Head of caudate nucleus (tissue), 42 donors: ENCODE measurements at regions not wholly inside any gene's neighbourhood (a gene's known extent, or its start where the extent isn't known, plus 50 kb on each side); places are given as distances from the start of the nearest gene placed in this dataset.
A peak's percentile ranks its signal among the peaks of the same experiment; 100 is the strongest.

Experiments
- DNase-seq, 42 donors: peaks; one replicate each; pipeline versions ENCODE4 v3.0.0 to v3.0.0-alpha.2; 2020 to 2021; ENCODE audit warnings: mixed read lengths in 7 of 42
- intact Hi-C: fragments of 100-400 bp; cut with DNase I; formaldehyde crosslinking; loops from one replicate; pipeline ENCODE4 v1.15.0; 2022

- intact Hi-C loops = no loop called here
- DNase-seq = no peak
These were observed 173.0 kb downstream of the OLFM1 start for GRCh38 chr9:135260221-135261180.

GRCh38 chr9:135262248-135262647 lies 174.8 kb downstream of the OLFM1 start:
- intact Hi-C loops = no loop called here
- no peak for DNase-seq

GRCh38 chr9:135263511-135263910 lies 176.0 kb downstream of the OLFM1 start:
- DNase-seq = no peak
- intact Hi-C loops = no loop called here

- DNase-seq = no peak
- intact Hi-C loops = no loop called here
These were observed 178.5 kb downstream of the OLFM1 start for GRCh38 chr9:135265931-135266330.

GRCh38 chr9:135267191-135267809 lies 179.8 kb downstream of the OLFM1 start:
- DNase-seq = no peak
- intact Hi-C loops = no loop called here

- intact Hi-C loops = no loop called here
- no peak for DNase-seq
These were observed 180.6 kb downstream of the OLFM1 start for GRCh38 chr9:135268031-135268430.

- DNase-seq = no peak
- intact Hi-C loops = no loop called here
These were observed 181.5 kb downstream of the OLFM1 start for GRCh38 chr9:135268981-135269380.

DNA sequence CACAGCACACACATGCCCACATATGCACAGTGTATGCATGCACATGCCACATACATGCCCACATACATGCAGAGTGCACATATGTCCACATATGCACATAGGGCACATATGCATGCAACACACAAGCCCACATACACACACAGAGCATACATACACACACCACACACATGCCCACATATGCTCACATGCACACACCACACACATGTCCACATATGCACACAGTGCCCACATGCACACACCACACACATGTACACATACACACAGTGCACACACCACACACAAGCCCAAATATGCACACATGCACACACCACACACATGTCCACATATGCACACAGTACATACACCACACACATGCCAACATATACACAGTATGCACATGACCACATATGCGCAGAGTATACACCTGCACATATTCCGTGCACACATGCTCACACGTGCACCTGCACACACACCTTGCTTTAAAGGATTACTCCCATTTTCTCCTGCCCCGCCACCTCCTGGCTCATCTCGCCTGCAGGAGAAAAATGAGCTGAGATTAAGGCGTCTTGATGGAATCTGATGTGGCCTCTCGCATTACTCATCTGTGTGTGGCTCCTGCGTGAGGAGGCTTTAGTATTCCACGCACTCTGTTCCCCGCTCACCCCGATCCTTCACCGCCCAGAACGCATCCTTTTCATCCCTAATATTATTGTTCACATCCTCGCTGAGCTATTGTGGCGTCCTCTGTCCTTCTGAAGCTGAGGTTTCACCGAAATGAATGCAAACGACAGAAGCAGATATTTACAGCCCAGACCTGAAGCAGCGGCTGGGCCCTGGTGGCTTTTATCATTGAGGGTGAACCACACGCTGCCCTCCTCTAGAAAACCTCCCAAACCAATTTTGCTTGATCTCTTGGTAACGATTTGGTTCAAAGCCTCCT lies 182.7 kb downstream of the OLFM1 start:
- peak in 40 of 42 donors; percentile 20 to 85 (median 58) for DNase-seq

GRCh38 chr9:135271425-135271824 lies 184.0 kb downstream of the OLFM1 start:
- no peak for DNase-seq
- intact Hi-C loops = no loop called here

More for the DNA sequence above, 182.7 kb downstream of the OLFM1 start:
- intact Hi-C loops = no loop called here

- no peak for DNase-seq
- intact Hi-C loops = no loop called here
These were observed 185.1 kb downstream of the OLFM1 start for GRCh38 chr9:135272608-135273007.

DNA sequence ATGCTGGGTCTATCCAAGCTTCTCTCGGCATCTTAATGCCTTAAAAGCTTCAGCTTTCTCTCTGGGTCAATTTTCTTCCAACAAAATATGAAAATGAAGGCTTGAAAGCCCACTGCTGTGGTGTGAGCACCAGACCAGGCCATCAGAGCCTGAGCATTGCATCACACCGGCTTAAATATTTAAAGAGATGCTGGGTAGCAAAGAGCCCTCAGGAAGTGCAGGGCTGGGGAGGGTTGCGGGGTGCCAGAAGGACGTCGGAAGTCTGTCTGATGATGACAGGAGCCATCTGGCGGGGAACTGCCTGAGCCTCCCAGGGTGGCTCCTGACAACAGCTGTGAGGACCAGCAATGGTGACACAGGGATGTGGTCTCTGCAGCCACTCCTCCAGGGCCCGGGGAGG lies 185.5 kb downstream of the OLFM1 start:
- intact Hi-C loops = no loop called here
- DNase-seq = no peak

DNA sequence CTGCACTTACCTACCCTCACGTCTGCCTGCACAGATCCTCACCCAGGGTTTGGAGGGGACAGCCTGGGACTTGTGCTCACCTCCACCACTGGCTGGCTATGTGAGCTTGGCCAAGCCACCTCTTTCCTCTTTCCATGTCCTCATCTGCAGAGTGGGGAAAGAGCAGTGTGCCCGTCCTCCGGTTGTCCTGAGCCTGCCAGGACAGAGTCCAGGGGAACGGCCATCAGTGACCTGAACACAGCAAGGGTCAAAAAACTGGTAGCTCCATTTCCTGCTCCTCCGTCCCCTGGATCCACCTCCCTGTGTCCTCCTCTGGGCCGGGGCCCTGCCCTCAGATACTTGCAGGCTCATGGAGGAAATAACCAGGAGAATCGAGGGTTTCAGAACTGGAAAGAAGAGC lies 187.7 kb downstream of the OLFM1 start:
- intact Hi-C loops = no loop called here
- DNase-seq = no peak

GRCh38 chr9:135275571-135276289 lies 188.3 kb downstream of the OLFM1 start:
- DNase-seq = peak in 27 of 42 donors; percentile 15 to 64 (median 36)

GRCh38 chr9:135277219-135278201 lies 190.0 kb downstream of the OLFM1 start:
- intact Hi-C loops = no loop called here
- DNase-seq = peak in 30 of 42 donors; percentile 17 to 77 (median 46)

More at GRCh38 chr9:135275571-135276289, 188.3 kb downstream of the OLFM1 start:
- intact Hi-C loops = no loop called here

- no peak for DNase-seq
- intact Hi-C loops = no loop called here
These were observed 191.1 kb downstream of the OLFM1 start for GRCh38 chr9:135278586-135278985.

DNA sequence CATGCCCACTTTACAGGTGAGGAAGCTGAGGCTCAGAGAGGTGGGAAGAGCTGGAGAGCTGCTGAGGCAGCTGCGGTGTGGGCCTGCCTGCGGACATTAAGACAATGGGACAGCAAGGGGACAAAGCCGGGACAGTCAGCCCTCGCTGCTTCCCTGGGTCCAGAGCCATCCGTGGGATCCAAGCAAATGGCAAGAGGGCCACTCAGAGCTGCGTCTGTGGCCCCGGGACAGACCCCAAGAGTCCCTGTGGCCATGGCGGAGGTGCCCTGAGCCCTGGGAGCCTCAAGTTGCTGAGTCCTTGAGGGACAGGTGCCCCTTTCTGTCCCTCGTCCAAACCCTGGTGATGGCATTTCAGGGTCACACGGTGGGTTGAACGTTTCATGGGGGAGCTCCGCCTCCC lies 191.9 kb downstream of the OLFM1 start:
- intact Hi-C loops = no loop called here
- DNase-seq = no peak

DNA sequence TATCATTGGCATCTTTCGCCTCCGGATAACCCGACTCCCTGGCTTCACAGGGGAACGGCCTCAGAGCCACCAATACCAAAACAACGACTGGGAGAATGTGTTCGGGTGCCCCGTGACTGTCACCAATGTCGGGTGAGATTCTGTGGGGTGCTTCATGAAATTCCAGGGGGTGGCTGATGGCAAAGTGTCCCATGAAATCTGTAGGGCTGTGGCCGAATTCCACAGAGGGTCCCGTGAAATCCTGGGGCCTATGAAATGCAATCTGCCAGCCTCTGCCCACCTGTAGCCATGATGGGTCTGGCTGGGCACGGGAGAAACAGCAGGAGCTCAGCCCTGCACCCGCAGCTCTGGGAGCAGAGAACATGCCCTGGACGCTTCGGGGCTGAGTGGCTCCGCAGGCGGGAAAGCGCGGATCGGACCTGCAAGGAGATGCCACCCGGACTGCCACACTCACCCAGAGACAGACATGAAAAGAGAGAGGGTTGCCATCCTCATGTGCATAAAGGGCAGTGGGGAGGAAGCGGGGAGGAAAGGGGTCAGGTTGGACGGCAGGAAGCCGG lies 192.4 kb downstream of the OLFM1 start:
- intact Hi-C loops = no loop called here

More for the DNA sequence above, 192.4 kb downstream of the OLFM1 start:
- DNase-seq = no peak
